ENCODE measurements at regions not wholly inside any gene's neighbourhood (a gene's known extent, or its start where the extent isn't known, plus 50 kb on each side); places are given as distances from the start of the nearest gene placed in this dataset.
"Not testable (repeated sequence)": the region's sequence is repeated elsewhere in the genome, so short reads cannot be mapped to it uniquely, and the experiment has no call there.

GRCh38 chr7:85423209-85423895 is 236.5 kb upstream of the SEMA3D start:
- DNase-seq (ENCODE audit: low read depth) = no peak

- no peak for DNase-seq (ENCODE audit: low read depth)
These were observed 228.9 kb upstream of the SEMA3D start for GRCh38 chr7:85415743-85416142.

GRCh38 chr7:85413718-85414117 is 226.9 kb upstream of the SEMA3D start:
- no peak for DNase-seq (ENCODE audit: low read depth)

GRCh38 chr7:85412912-85413311 is 226.1 kb upstream of the SEMA3D start:
- no peak for DNase-seq (ENCODE audit: low read depth)

- no peak for DNase-seq (ENCODE audit: low read depth)
These were observed 220.5 kb upstream of the SEMA3D start for GRCh38 chr7:85407391-85407790.

GRCh38 chr7:85405016-85405902 is 218.4 kb upstream of the SEMA3D start:
- peak; percentile 20 for DNase-seq (ENCODE audit: low read depth)

- DNase-seq (ENCODE audit: low read depth) = no peak
These were observed 209.8 kb upstream of the SEMA3D start for GRCh38 chr7:85396676-85397075.

GRCh38 chr7:85392789-85393188 is 205.9 kb upstream of the SEMA3D start:
- no peak for DNase-seq (ENCODE audit: low read depth)

GRCh38 chr7:85392326-85392725 is 205.5 kb upstream of the SEMA3D start:
- no peak for DNase-seq (ENCODE audit: low read depth)

GRCh38 chr7:85386460-85386859 is 199.6 kb upstream of the SEMA3D start:
- DNase-seq (ENCODE audit: low read depth) = no peak

GRCh38 chr7:85384392-85384791 is 197.5 kb upstream of the SEMA3D start:
- no peak for DNase-seq (ENCODE audit: low read depth)

GRCh38 chr7:85381212-85381611 is 194.4 kb upstream of the SEMA3D start:
- DNase-seq (ENCODE audit: low read depth) = no peak

- no peak for DNase-seq (ENCODE audit: low read depth)
These were observed 189.7 kb upstream of the SEMA3D start for GRCh38 chr7:85376589-85376988.

GRCh38 chr7:85356916-85357315 is 170.1 kb upstream of the SEMA3D start:
- no peak for DNase-seq (ENCODE audit: low read depth)

- no peak for DNase-seq (ENCODE audit: low read depth)
These were observed 156.6 kb upstream of the SEMA3D start for GRCh38 chr7:85343484-85343883.

GRCh38 chr7:85342781-85343180 is 155.9 kb upstream of the SEMA3D start:
- DNase-seq (ENCODE audit: low read depth) = no peak

GRCh38 chr7:85341973-85342372 is 155.1 kb upstream of the SEMA3D start:
- no peak for DNase-seq (ENCODE audit: low read depth)

GRCh38 chr7:85341121-85341520 is 154.3 kb upstream of the SEMA3D start:
- no peak for DNase-seq (ENCODE audit: low read depth)

GRCh38 chr7:85336086-85336485 is 149.2 kb upstream of the SEMA3D start:
- DNase-seq (ENCODE audit: low read depth) = no peak

- not testable (repeated sequence) for DNase-seq (ENCODE audit: low read depth)
These were observed 148.3 kb upstream of the SEMA3D start for GRCh38 chr7:85335113-85335512.

- DNase-seq (ENCODE audit: low read depth) = no peak
These were observed 141.7 kb upstream of the SEMA3D start for GRCh38 chr7:85328456-85328998.

- DNase-seq (ENCODE audit: low read depth) = no peak
These were observed 137.4 kb upstream of the SEMA3D start for GRCh38 chr7:85324145-85324799.

- no peak for DNase-seq (ENCODE audit: low read depth)
These were observed 135.4 kb upstream of the SEMA3D start for GRCh38 chr7:85322252-85322651.

Measured in fibroblast of the conjunctiva (primary cell).